Activated naive CD4-positive, alpha-beta T cell treated with anti-CD3 and anti-CD28 coated beads, Interleukin-2, amount 50 U/mL, for 72 hours (primary cell): ENCODE measurements at regions not wholly inside any gene's neighbourhood (a gene's known extent, or its start where the extent isn't known, plus 50 kb on each side); places are given as distances from the start of the nearest gene placed in this dataset.

Experiments
- ATAC-seq, 2 donors: fragments of 150-1000 bp; cut with Tn5 transposase; 2 replicates each; pipeline ENCODE4 v1.10.0; 2021; ENCODE audit warnings: mild to moderate bottlenecking in 2 of 2, moderate library complexity in 2 of 2
- DNase-seq, 2 donors: peaks; one replicate each; pipeline ENCODE4 v3.0.0; 2021 to 2022; ENCODE audit warnings: low spot score in 2 of 2
- H3K27ac Mint-ChIP-seq, 2 donors: one replicate each; pipeline ENCODE4 v1.8.0; 2022; ENCODE audit warnings: mild to moderate bottlenecking in 2 of 2, mixed read lengths in 2 of 2
- H3K36me3 Mint-ChIP-seq, 2 donors: one replicate each; pipeline ENCODE4 v1.8.0; 2022; ENCODE audit warnings: mixed read lengths in 2 of 2
- H3K9me3 Mint-ChIP-seq, 2 donors: one replicate each; pipeline ENCODE4 v1.8.0; 2022; ENCODE audit warnings: mixed read lengths in 2 of 2

DNA sequence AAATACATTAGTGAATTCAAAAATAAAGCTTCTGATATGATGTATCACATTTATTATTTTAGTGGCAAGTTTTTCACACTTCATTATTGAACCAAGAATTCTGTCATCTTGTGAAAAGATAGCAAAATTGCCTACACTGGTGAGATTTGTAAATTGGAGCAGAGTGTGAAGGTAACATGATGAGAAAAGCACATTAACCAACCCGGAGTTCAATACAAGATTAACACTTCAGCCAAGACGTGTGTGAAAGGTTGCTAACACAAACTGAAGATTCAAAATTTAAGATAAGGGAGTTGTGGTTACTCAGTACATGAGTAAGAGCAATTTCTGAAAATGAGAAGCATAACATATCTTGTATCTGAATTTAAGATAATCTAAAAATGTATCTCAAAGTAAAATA lies 346.7 kb downstream of the PDHA2 start:
- H3K27ac Mint-ChIP-seq = no peak overlapping the region
- H3K9me3 Mint-ChIP-seq = peaks cover 3 to 4% of the 10 kb centered on the region in 2 donors
- no peak for DNase-seq
- ATAC-seq = no peak
- H3K36me3 Mint-ChIP-seq = no peaks in the 10 kb centered on the region

- Mint-ChIP-seq H3K36me3 (no peaks in the 10 kb centered on the region), H3K27ac (no peak overlapping the region), H3K9me3 (peaks cover 3 to 4% of the 10 kb centered on the region in 2 donors)
- DNase-seq (no peak), ATAC-seq (no peak)
Measured at GRCh38 chr4:96189761-96190160, 349.9 kb downstream of the PDHA2 start.

GRCh38 chr4:96193061-96193460 lies 353.2 kb downstream of the PDHA2 start:
- Mint-ChIP-seq H3K36me3 (no peaks in the 10 kb centered on the region), H3K9me3 (peaks cover 7 to 8% of the 10 kb centered on the region in 2 donors), H3K27ac (no peak overlapping the region)
- DNase-seq = no peak
- no peak for ATAC-seq

GRCh38 chr4:96194993-96195392 lies 355.1 kb downstream of the PDHA2 start:
- DNase-seq = no peak
- H3K27ac Mint-ChIP-seq = no peak overlapping the region
- ATAC-seq = no peak
- peaks cover 4% of the 10 kb centered on the region in 2 donors for H3K9me3 Mint-ChIP-seq
- H3K36me3 Mint-ChIP-seq = no peaks in the 10 kb centered on the region

- ATAC-seq (no peak), DNase-seq (no peak)
- Mint-ChIP-seq H3K36me3 (no peaks in the 10 kb centered on the region), H3K9me3 (peaks cover 6 to 8% of the 10 kb centered on the region in 2 donors), H3K27ac (no peak overlapping the region)
Measured at GRCh38 chr4:96205143-96205936, 365.4 kb downstream of the PDHA2 start.

DNA sequence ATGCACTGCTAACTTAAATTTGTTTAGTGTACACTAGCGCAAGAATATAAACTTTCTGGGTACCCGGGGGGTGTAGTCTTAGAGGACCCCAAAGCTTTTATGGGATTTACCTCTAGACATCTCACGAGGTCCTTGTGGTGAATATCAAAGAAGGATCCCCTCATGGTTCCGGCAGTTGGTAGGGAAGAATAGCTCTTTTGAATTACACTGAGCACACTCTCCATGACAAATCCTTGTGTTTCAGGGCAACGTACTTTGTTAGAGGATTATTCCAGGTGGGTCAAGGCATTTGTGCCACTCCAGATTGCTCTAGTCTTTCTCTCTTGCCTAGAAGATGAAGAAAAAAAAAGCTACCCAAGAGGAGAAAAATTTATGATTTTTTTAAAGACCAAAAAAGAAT lies 387.6 kb downstream of the PDHA2 start:
- peaks cover 0 to 5% of the 10 kb centered on the region in 2 donors for H3K36me3 Mint-ChIP-seq
- no peak overlapping the region for H3K27ac Mint-ChIP-seq
- H3K9me3 Mint-ChIP-seq = peaks cover 14 to 19% of the 10 kb centered on the region in 2 donors
- ATAC-seq (no peak), DNase-seq (no peak)

DNA sequence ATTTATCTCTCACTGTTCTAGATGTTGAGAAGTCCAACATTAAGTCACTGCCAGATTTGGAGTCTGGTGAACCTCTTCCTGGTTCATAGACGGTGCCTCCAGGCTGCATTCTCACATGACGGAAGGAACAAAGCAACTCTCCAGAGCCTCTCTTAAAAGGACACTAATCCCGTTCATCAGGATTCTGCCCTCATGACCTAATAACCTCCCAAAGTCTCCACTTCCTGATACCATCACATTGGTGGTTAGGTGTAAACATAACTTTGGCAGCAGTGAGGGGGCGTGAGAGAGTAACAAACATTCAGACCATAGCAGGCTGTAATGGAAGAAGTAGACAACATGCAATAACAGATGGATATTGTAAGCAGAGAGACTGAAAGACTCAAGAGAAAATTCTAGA lies 388.6 kb downstream of the PDHA2 start:
- DNase-seq = no peak
- Mint-ChIP-seq H3K9me3 (peaks cover 8 to 19% of the 10 kb centered on the region in 2 donors), H3K27ac (no peak overlapping the region), H3K36me3 (peaks cover 0 to 5% of the 10 kb centered on the region in 2 donors)
- ATAC-seq = no peak

DNA sequence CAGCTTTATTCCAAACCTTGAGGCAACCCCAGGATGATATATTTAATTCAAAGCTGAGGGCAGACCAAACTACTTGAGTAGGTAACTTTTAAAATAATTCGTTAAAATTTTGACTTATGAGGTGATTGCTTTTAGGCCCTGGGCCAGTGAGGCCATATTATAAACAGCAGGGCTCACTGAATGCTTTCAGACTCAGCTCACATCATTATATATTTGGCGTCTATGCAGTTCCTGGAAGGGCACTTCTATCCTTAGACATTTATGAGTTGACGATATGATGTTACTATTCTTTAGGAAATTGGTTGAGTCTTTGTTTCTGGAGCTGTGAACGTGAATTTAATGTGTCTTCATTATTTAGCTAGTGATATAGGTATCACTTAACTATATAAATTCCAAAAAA lies 400.1 kb downstream of the PDHA2 start:
- ATAC-seq = no peak
- no peak for DNase-seq
- no peaks in the 10 kb centered on the region for H3K36me3 Mint-ChIP-seq
- H3K27ac Mint-ChIP-seq = no peak overlapping the region
- peaks cover 8 to 22% of the 10 kb centered on the region in 2 donors for H3K9me3 Mint-ChIP-seq

DNA sequence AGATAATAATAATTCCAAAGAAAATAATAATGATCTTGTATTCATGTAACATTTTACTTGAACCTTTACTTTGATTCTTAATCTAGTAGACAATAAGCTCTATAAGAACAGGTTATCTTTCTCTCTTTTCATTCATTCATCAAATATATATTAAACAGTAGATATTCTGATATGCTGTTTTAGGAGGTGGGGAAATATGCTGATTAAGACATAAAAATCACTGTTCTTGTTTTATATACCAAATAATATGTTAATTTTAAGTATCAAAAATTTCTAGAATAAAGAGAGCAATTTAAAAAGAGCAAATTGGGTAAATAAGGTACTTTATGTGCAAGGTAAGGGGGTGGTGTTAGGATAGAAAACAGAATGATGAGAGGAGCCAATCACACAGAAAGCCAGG lies 401.9 kb downstream of the PDHA2 start:
- Mint-ChIP-seq H3K9me3 (peaks cover 3 to 14% of the 10 kb centered on the region in 2 donors), H3K27ac (no peak overlapping the region)
- ATAC-seq = no peak

DNA sequence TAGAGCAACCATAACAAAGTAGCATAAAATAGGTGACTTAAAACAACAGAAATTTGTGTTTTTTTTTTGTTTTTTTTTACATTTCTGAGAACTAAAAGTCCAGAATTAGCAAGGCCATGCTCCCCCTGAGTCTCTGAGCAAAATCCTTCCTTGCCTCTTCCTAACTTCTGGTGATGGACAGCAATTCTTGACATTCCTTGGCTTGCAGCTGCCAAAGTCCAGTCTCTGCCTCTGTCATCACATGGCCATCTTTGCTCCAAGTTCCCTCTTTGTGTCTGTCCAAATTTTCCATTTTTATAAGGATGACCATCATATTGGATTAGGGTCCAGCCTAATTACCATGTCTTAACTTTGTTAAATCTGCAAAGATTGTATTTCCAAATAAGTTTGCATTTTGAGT lies 407.2 kb downstream of the PDHA2 start:
- Mint-ChIP-seq H3K27ac (no peak overlapping the region), H3K36me3 (no peaks in the 10 kb centered on the region), H3K9me3 (peaks cover 3 to 17% of the 10 kb centered on the region in 2 donors)
- DNase-seq (no peak), ATAC-seq (no peak)

More for the DNA sequence above, 401.9 kb downstream of the PDHA2 start:
- no peak for DNase-seq
- H3K36me3 Mint-ChIP-seq = no peaks in the 10 kb centered on the region

DNA sequence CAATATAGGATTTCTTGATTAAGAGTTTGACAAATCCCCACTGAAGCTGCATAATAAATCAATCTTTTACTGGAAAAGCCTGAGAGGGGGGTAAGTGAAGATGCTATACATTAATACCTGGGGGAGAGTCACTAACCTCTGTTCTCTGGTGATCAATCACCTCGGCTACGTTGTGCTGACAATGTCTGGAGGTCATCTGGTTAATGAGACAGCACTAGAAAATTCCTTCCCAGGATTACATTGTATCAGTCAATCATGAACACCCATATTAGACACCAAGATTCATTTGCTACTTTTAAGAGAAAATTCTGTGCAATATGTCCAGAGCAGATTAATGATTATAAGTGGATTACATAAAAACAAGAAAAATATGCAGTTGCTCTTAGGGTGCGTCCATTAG lies 408.3 kb downstream of the PDHA2 start:
- Mint-ChIP-seq H3K36me3 (no peaks in the 10 kb centered on the region), H3K9me3 (peaks cover 3 to 11% of the 10 kb centered on the region in 2 donors), H3K27ac (no peak overlapping the region)
- DNase-seq (no peak), ATAC-seq (no peak)

DNA sequence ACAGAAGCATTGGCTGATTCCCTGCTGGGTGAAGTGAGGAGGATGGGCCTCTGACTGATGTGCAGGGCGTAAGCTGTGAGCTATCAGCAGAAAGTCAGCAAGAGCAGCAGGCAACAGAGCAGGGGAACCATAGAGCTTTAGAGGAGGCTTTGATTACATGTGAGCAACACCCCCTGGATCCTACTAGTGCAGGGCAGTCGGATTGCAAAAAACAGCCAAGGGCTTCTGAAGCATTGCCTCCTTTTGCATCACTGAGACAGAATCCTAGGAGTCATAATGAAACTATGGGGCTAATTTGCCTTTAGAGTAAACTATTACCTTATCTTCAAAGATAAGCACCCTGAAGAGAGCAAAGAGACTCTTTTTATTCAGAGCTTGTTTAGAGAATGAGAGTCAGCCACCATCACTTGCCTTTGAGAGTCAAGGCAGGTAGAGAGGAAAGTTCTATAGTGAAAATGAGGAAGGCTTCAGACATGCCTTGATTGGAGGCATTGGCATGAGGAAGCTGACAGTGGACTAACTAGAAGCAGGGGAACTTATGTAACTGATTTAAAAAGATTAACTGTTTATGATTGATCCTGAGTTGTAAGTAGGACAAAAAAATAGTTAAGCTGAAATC lies 420.3 kb downstream of the PDHA2 start:
- DNase-seq = no peak
- peaks cover 0 to 7% of the 10 kb centered on the region in 2 donors for H3K9me3 Mint-ChIP-seq
- H3K27ac Mint-ChIP-seq = no peak overlapping the region
- no peaks in the 10 kb centered on the region for H3K36me3 Mint-ChIP-seq
- no peak for ATAC-seq

DNA sequence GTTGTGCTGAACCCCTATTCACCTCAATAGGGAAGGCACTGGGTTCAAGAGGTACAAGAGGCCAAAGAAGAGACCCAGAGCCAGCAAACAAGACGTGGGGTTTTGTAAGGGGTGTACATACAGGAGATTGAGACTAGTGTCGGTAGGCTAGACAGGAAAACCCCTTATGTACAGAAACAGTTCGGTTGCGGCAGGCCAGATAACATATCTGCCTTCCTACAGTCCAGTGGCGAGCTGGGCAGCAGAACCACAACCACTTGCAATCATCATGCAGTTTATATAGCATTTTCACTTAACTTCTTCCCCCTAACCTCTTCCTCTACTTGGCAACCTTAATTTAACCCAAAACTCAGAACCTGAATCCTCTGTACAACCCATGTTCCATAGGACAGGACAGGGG lies 422.2 kb downstream of the PDHA2 start:
- H3K27ac Mint-ChIP-seq = no peak overlapping the region
- H3K9me3 Mint-ChIP-seq = peaks cover 2 to 7% of the 10 kb centered on the region in 2 donors
- ATAC-seq = no peak
- no peaks in the 10 kb centered on the region for H3K36me3 Mint-ChIP-seq
- no peak for DNase-seq

- Mint-ChIP-seq H3K36me3 (peaks cover 0 to 5% of the 10 kb centered on the region in 2 donors), H3K27ac (no peak overlapping the region), H3K9me3 (peaks cover 3 to 11% of the 10 kb centered on the region in 2 donors)
- no peak for ATAC-seq
- no peak for DNase-seq
Measured at GRCh38 chr4:96263291-96263690, 423.4 kb downstream of the PDHA2 start.

DNA sequence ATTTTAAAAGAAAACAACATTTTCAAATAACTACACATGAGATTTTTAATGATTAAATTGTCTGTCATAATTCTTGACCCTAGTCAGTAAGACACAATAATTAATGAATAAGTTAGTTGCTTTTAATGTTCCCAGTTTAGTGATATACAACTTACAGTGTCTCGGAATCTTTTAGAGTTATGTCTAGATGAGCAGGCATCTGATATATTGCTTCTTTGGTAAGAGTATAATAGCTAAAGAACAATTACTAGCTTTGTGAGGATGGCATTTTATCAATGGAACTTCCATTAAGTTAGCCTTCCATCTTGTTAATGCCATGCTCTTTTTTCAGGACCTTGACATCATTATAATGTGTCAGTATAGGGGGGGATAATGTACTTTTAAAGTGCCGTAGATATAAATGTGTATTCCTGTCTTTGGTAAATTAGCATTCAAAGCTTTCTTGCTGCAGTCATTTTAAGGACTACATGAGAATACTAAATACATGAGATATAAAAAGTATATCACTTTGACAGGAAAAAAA lies 425.1 kb downstream of the PDHA2 start:
- ATAC-seq (no peak), DNase-seq (no peak)
- peaks cover 0 to 5% of the 10 kb centered on the region in 2 donors for H3K36me3 Mint-ChIP-seq
- H3K27ac Mint-ChIP-seq = no peak overlapping the region
- H3K9me3 Mint-ChIP-seq = peaks cover 0 to 11% of the 10 kb centered on the region in 2 donors

DNA sequence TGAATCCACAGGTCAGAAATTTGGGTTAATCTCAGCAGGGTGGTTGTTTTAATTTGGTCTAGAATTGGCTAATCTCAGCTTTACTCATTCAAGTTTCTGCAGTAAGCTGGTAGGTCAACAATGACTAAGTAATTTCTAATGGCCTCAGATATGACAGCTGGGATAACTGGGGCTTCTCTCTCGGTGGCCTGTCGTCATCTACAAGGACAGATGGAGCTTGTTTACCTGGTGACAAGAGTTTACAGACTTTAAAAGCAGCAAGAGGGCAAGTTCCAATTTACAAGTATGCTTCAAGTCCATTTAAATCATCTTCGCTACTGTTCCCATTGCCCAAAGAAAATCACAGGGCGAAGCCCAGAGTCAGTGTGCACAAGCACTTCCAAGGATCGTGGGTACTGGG lies 453.9 kb downstream of the PDHA2 start:
- DNase-seq (no peak), ATAC-seq (no peak)
- H3K9me3 Mint-ChIP-seq = peaks cover 0 to 8% of the 10 kb centered on the region in 2 donors
- no peak overlapping the region for H3K27ac Mint-ChIP-seq
- H3K36me3 Mint-ChIP-seq = no peaks in the 10 kb centered on the region

- no peak for DNase-seq
- no peak for ATAC-seq
- H3K36me3 Mint-ChIP-seq = no peaks in the 10 kb centered on the region
- H3K9me3 Mint-ChIP-seq = peaks cover 0 to 8% of the 10 kb centered on the region in 2 donors
- no peak overlapping the region for H3K27ac Mint-ChIP-seq
Measured at GRCh38 chr4:96295143-96295741, 455.3 kb downstream of the PDHA2 start.
